Epithelial cell of proximal tubule (primary cell): ENCODE measurements at regions not wholly inside any gene's neighbourhood (a gene's known extent, or its start where the extent isn't known, plus 50 kb on each side); places are given as distances from the start of the nearest gene placed in this dataset.
A peak's percentile ranks its signal among the peaks of the same experiment; 100 is the strongest.

Experiments used
- DNase-seq: peaks from one replicate; pipeline ENCODE4 v3.0.0-alpha.2; 2011; ENCODE audit warnings: low read depth
- H3K4me3 ChIP-seq: 2 replicates; pipeline ENCODE4 v1.5.1; 2011; ENCODE audit warnings: low read depth, mild to moderate bottlenecking, low read length
- TF ChIP-seq, protein P1 (sequence below): conservative IDR thresholded peaks from 2 replicates; pipeline ENCODE4 v1.5.1; 2012; ENCODE audit warnings: low read depth, mild to moderate bottlenecking, low read length

DNA sequence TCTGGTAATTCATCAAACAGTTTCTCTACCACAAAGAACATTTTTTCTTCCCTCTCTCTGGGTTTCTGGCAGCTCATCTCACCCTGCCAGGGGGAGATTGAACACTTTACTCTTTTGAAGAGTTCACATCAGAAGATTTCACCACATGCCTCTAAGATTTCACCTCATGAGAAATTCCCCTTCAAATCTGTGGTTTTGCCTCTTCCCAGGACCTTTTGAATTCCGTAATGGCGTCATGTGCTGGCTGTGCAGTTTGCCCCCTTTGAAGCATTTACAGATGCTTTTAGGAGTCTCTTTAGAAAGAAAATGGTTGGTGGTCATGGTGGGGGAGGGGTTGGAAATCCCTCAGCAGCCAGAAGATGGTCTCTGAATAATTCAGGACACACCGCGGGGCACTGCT is 486.1 kb downstream of the QKI start:
- H3K4me3 ChIP-seq, result no peak overlapping the region
- DNase-seq, result no peak
- TF ChIP-seq, protein P1, sequence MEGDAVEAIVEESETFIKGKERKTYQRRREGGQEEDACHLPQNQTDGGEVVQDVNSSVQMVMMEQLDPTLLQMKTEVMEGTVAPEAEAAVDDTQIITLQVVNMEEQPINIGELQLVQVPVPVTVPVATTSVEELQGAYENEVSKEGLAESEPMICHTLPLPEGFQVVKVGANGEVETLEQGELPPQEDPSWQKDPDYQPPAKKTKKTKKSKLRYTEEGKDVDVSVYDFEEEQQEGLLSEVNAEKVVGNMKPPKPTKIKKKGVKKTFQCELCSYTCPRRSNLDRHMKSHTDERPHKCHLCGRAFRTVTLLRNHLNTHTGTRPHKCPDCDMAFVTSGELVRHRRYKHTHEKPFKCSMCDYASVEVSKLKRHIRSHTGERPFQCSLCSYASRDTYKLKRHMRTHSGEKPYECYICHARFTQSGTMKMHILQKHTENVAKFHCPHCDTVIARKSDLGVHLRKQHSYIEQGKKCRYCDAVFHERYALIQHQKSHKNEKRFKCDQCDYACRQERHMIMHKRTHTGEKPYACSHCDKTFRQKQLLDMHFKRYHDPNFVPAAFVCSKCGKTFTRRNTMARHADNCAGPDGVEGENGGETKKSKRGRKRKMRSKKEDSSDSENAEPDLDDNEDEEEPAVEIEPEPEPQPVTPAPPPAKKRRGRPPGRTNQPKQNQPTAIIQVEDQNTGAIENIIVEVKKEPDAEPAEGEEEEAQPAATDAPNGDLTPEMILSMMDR, result no peak

DNA sequence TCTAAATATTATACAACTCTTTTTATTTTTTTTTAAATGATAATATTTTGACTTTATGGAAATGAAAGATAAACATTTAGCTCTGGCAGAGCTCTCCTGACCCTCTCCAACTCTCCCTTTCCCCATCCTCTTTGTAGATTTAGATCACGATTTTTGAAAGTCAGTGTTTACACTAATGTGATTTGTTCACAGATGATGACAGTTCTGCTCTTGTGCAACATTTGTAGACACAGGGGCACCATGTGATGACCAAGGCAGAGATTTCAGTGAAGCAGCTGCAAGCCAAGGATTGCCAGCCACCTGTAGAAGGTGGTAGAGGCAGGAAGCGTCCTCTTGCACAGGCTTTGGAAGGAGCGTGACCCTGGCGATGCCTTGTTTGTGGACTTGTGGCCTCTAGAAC is 483.2 kb downstream of the QKI start:
- no peak for DNase-seq
- TF ChIP-seq, protein P1, result no peak
- H3K4me3 ChIP-seq, result no peak overlapping the region

DNA sequence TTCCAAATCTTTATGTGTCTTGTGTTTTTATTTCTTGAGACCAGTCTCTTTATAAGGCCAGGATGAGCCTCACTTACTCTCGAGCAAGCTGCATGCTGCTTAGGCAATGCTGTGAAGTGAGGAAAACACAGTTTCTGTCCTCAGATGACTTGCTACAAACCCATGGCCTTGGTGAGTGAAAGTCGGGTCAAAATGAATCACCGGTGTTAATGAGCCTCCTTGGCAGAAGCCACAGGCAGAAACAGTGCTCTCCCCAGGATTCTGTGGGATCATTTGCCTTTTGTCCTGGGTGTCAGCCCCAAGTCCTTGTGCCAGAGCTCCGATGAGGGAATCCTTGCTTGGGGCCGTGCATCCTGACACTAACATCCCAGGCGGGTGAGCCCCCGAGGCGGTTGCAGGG is 482.5 kb downstream of the QKI start:
- TF ChIP-seq, protein P1, result no peak
- DNase-seq, result peak; percentile 54

DNA sequence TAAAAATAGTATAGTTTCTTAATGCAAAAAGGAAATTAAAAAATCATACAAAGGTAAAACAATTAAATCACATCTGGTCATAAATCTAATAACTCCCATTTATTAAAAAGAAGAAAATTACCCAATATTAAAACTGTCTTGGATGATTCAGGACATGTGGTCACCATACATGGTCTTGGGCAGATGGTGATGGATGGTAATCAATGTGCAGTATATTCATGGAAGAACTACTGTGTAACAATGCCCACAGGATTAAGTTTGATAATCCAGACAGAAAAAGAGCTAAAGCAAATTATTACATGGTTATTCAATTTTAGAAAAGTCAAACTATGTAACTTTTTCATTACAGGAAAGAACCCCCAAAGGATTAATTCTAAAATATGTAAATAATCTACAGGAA is 480.6 kb downstream of the QKI start:
- H3K4me3 ChIP-seq, result no peak overlapping the region
- TF ChIP-seq, protein P1, result no peak
- no peak for DNase-seq

More for the DNA sequence above, 482.5 kb downstream of the QKI start:
- no peak overlapping the region for H3K4me3 ChIP-seq

DNA sequence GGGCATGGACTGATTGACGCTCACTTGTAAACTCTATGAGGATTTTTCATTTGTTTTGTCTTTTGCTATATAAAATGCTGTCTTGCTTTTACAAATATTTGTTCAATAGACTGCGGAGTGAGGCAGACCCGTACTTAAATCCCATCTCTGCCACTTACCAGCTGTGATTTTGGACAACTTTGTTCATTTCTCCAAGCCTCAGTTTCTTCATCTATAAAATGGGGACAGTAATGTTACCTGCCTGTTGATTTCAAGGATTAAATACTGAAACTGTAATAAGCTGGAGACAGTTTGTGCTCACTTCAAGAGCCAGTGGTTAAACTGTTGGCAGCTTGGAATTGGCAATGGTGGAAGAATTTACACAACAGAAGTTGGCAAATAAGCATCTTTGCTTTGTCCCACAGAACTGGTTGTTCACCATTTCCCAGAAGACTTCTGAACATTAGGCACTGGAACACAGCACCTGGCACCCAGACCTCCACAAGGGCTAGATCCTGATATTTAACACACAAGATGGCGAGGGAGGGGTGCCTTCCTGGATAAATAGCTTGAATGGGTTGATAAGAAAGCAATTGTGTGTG is 479.2 kb downstream of the QKI start:
- DNase-seq, result no peak
- TF ChIP-seq, protein P1, result no peak
- no peak overlapping the region for H3K4me3 ChIP-seq

DNA sequence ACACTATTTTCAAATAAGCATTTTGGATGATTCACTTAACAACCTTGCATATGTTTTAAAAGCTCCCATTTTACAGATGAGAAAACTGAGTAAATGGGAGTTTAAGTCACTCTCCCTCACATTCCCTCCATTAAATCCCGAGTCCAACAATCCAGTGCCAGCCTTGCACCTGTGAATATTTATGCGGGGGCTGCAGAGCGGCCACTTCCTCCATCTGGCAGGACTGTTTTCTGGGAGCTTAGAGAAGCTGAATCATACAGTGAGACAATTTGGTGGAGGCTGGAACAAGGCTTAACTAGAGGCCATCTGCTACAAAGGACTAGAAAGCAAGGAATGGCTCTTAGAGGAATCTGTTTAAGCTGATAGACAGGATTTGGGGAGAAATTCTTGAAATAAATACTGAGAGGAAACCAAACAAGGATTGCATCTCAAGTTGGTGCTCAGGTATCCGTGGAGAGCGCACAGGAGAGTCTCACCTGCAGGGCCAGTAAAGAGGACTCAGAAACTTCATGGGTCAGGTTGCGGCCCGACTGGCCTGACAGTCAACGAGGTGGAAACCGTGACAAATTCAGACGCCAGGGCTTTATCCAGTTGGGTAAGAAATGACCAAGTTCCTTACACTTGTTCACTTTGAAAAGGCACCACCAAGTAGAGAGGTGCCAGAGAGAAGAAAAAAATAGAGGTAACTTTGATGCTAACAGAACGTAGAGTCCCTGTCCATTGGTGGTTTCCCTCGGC is 478.5 kb downstream of the QKI start:
- no peak for DNase-seq

More for the DNA sequence above, 478.5 kb downstream of the QKI start:
- TF ChIP-seq, protein P1, result no peak
- H3K4me3 ChIP-seq, result no peak overlapping the region
